AG04449 (cell line): ENCODE measurements at regions not wholly inside any gene's neighbourhood (a gene's known extent, or its start where the extent isn't known, plus 50 kb on each side); places are given as distances from the start of the nearest gene placed in this dataset.

Experiments used
- CTCF ChIA-PET: fragments of 350-600 bp; formaldehyde crosslinking; extraction: SDS; loops from one replicate; lab custom pipeline; 2021; ENCODE audit warnings: antibody characterized with exemption; lab: Yijun Ruan, JAX
- POLR2A ChIA-PET: fragments of 400-600, 350-600 bp; formaldehyde crosslinking; extraction: SDS; loops from one replicate; lab custom pipeline; 2020; ENCODE audit warnings: antibody characterized with exemption, inconsistent platforms; lab: Yijun Ruan, JAX
- DNase-seq: peaks from one replicate; pipeline ENCODE4 v3.0.0-alpha.2; 2010; ENCODE audit warnings: low read depth, low spot score
- H3K4me3 ChIP-seq: 2 replicates; pipeline ENCODE4 v1.5.1; 2011; ENCODE audit warnings: low read depth, mild to moderate bottlenecking, control low read depth, low read length
- TF ChIP-seq, protein P1 (sequence below): IDR thresholded peaks from one replicate; pipeline ENCODE4 v1.5.1; 2011; ENCODE audit warnings: mild to moderate bottlenecking, moderate library complexity, low read length, control low read depth, inconsistent platforms; ENCODE audit not compliant: insufficient read depth; ENCODE audit errors: missing control alignments

DNA sequence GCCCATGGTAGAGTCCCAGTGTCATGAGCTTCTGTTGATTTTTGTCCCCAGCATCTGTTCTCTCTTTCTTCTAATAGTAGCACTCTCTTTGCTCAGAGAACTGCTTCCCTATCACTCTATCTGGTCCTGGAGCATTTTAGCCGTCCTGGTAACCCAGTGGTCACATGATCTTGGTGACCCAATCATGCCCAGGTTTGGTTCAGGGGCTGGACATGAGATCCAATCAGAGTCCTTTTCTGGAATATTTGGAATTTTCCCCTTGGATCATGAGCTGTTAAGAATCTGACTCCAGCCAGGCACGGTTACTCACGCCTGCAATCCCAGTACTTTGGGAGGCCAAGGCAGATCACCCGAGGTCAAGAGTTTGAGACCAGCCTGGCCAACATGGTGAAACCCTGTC is 197.0 kb downstream of the RAB11FIP4 start:
- POLR2A ChIA-PET: interaction anchor here (1.2 kb wide), 1 partner anchor 243 kb away, joined by 4 read pairs; no protein-coding TSS in a partner anchor
- DNase-seq: no peak
- H3K4me3 ChIP-seq: no peak overlapping the region
- CTCF ChIA-PET: interaction anchor here (1.1 to 5.1 kb wide), 4 partner anchors 15 to 253 kb away, joined by 3 to 30 read pairs (median 7); no protein-coding TSS in a partner anchor
- TF ChIP-seq, protein P1, sequence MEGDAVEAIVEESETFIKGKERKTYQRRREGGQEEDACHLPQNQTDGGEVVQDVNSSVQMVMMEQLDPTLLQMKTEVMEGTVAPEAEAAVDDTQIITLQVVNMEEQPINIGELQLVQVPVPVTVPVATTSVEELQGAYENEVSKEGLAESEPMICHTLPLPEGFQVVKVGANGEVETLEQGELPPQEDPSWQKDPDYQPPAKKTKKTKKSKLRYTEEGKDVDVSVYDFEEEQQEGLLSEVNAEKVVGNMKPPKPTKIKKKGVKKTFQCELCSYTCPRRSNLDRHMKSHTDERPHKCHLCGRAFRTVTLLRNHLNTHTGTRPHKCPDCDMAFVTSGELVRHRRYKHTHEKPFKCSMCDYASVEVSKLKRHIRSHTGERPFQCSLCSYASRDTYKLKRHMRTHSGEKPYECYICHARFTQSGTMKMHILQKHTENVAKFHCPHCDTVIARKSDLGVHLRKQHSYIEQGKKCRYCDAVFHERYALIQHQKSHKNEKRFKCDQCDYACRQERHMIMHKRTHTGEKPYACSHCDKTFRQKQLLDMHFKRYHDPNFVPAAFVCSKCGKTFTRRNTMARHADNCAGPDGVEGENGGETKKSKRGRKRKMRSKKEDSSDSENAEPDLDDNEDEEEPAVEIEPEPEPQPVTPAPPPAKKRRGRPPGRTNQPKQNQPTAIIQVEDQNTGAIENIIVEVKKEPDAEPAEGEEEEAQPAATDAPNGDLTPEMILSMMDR: no peak

DNA sequence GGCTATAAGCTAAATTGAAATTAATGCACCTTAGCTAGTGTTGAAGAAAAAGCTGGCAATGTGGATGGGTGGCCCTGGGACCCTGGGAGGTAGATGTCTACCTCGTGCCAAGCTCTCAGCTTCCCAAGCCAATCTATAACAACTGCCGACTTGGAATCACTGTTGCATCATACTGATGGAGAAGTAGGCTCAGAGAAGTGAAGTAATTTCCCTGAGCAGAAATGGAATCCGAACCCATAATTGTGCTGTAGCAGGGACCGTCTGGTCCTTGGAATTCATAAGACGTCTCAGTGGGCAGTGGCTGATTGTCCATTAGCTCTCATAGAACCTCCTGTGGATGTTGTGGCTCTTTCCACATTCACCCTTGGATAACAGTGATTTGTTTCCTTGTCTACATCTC is 196.6 kb downstream of the RAB11FIP4 start:
- ChIA-PET CTCF (interaction anchor here (1.3 to 5.1 kb wide), 3 partner anchors 16 to 254 kb away, joined by 3 to 30 read pairs (median 10); no protein-coding TSS in a partner anchor), POLR2A (no interaction called here)
- no peak for DNase-seq
- H3K4me3 ChIP-seq: no peak overlapping the region
- TF ChIP-seq, protein P1: no peak
